ENCODE measurements at regions not wholly inside any gene's neighbourhood (a gene's known extent, or its start where the extent isn't known, plus 50 kb on each side); places are given as distances from the start of the nearest gene placed in this dataset.

DNA sequence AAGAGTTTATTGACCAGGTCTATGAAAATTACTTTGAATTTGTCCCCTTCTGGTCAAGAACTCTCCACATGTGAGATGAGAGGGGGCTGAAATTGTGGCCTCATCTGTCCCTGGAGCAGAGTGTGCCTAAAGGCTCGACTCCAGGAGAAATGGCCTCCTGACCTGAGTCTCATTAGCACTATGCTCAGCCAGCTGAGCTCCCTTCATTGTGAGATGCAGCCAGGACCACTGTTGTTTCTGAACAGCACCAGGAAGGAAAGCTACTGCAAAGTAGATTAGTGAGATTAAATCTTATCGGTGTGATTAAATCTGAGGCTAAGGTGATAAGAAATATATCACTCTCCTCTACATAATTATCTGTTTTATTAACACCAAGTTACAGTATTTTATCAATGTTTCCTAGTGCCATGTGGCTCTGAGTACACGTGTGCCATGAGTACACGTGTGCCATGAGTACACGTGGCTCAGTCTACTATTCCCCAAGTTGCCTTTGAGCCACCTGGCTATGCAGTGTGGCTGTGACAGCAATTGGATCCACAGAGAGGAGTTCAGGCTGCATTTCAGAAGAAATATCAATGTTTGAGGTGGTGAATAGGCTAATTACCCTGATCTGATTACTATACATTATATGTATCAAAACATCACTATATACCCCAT lies 126.9 kb downstream of the IPMK start:
- DNase-seq (ENCODE audit: low spot score), result no peak

DNA sequence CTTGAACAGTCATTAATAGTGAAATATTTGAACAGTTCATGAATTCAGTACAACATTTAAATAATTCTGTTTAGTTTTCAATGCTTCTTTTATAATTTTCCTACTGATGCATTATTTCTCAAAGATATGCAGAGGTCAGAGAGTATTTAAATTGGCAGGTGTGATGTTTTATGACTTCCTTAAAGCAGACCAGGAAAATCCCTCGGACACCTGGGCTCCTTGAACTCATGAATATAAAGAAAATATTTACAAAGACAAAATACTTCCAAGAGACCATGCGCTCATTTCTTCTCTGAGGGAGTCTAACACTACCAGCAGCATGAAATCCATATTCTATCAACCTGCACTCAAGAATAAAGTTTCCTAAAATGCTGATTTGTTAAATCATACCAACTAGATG lies 127.6 kb downstream of the IPMK start:
- no peak for DNase-seq (ENCODE audit: low spot score)

GRCh38 chr10:58137813-58138212 lies 129.9 kb downstream of the IPMK start:
- DNase-seq (ENCODE audit: low spot score), result no peak

- no peak for DNase-seq (ENCODE audit: low spot score)
These were observed 152.3 kb downstream of the IPMK start for GRCh38 chr10:58115218-58116050.

DNA sequence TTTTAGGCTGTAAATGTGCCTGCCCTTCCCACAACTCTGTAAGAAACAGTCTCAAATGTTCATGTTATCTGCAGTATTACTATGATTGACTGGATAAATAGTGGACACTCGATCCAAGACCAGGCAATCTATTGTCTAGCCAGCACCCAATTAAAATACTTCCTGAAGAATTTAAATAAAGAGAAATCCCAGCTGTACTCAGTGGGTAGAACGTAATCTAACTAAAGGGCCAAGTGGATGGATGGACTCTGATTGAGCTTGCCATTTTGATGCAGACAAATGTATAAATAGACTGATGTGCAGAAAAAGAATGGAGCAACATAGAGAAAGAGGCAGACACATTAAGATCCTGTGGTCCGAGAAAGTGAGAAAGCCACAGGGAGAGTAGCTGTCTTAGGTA lies 158.0 kb downstream of the IPMK start:
- DNase-seq (ENCODE audit: low spot score), result no peak

- DNase-seq (ENCODE audit: low spot score), result no peak
These were observed 160.2 kb downstream of the IPMK start for GRCh38 chr10:58107506-58107905.

- DNase-seq (ENCODE audit: low spot score), result no peak
These were observed 161.3 kb downstream of the IPMK start for GRCh38 chr10:58106211-58107035.

DNA sequence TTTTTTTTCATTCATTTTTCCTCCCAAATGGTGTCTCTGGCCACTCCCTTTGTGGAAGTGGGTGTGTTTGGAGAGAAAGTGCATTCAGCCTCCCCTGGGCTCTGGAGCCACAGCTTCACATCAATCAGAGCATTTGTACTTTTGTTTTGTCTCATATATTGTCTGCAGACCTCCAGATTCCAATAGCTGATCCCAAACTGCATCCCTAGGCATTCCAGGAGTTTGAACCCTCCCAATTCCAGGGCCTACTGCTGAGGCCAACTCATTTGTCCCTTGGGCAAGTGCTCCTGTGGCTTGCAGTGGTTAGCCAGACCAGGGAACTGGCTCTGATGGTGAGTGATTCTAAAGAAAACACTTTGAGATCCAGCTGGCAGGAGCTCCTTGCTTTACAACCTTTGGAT lies 163.3 kb downstream of the IPMK start:
- no peak for DNase-seq (ENCODE audit: low spot score)

GRCh38 chr10:58102897-58103296 lies 164.8 kb downstream of the IPMK start:
- no peak for DNase-seq (ENCODE audit: low spot score)

GRCh38 chr10:58101682-58102081 lies 166.0 kb downstream of the IPMK start:
- no peak for DNase-seq (ENCODE audit: low spot score)

- no peak for DNase-seq (ENCODE audit: low spot score)
These were observed 172.5 kb downstream of the IPMK start for GRCh38 chr10:58094985-58095718.

DNA sequence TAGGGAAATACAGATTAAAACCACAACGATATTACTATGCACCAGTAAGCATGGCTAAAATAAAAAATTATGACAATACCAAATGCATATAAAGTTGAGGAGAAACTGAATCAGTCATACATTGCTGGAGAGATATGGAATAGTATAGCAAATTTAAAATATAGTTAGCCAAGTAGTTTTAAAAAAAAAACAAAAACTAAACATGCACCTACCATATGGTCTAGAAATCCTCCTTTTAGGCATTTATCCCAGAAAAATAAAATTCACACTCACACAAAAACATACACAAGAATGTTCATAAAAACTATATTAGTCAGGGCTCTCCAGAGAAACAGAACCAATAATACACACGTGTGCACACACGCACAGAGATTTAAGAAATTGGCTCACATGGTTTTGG lies 175.8 kb downstream of the IPMK start:
- DNase-seq (ENCODE audit: low spot score), result no peak

GRCh38 chr10:58089739-58090138 lies 178.0 kb downstream of the IPMK start:
- no peak for DNase-seq (ENCODE audit: low spot score)

- DNase-seq (ENCODE audit: low spot score), result no peak
These were observed 179.8 kb downstream of the IPMK start for GRCh38 chr10:58087896-58088295.

- no peak for DNase-seq (ENCODE audit: low spot score)
These were observed 180.9 kb downstream of the IPMK start for GRCh38 chr10:58086763-58087150.

- no peak for DNase-seq (ENCODE audit: low spot score)
These were observed 181.4 kb downstream of the IPMK start for GRCh38 chr10:58086144-58086762.

DNA sequence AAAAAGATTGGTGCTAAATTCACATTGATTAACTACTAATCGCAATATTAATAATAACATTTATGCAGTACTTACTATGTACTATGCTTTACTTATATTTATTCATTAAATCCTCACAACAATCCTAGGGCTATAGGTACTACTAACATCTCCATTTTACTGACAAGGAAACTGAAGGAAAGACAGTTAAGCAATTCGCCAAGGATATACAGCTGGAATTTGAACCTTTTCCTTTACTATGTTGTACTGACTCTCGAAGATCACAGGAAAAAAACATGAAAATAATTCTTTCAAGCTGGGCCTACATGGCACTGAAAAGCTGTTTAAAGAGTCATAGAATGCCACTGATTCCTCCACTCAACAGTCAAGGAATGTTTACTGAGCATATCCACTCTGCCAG lies 185.4 kb downstream of the IPMK start:
- DNase-seq (ENCODE audit: low spot score), result no peak

DNA sequence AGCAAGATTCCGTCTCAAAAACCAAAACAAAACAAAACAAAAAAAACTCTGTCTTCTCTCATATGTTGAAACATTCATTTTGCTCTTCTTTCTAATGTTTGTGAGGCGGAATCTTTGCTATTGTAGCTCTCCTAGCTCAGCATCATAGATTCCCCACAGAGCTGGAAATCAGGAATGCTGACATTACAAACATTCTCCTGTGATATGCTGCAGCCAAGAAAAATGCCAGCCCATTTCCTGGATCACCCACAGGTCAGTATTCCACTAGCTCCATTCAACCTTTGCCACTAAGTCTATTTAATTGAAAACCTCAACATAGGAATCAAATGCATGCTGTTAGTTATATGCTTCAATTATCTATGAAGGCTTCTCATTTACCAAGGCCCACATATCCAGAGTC lies 186.3 kb downstream of the IPMK start:
- no peak for DNase-seq (ENCODE audit: low spot score)

GRCh38 chr10:58079461-58079860 lies 188.2 kb downstream of the IPMK start:
- no peak for DNase-seq (ENCODE audit: low spot score)

- no peak for DNase-seq (ENCODE audit: low spot score)
These were observed 195.1 kb downstream of the IPMK start for GRCh38 chr10:58072634-58073033.

DNA sequence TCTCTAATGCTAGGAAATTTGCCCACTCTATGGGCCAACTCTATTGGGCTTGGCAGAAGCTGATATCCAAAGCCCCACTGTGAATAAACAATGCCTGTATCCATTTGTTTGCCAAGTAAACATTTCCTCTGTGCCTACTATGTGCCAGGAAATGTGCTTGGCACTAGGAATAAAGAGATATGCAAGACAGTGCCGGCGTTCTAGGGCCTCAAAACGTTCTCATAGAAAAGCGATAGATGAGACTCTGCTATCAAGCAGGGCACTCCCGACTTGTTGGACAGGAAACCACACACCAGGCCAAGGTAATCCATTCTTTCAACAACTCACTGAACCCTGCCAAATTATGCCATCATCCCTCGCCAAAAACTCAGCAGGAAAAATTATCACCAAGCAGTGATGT lies 196.7 kb downstream of the IPMK start:
- DNase-seq (ENCODE audit: low spot score), result no peak

- no peak for DNase-seq (ENCODE audit: low spot score)
These were observed 198.9 kb downstream of the IPMK start for GRCh38 chr10:58068809-58069208.
